ENCODE measurements at regions not wholly inside any gene's neighbourhood (a gene's known extent, or its start where the extent isn't known, plus 50 kb on each side); places are given as distances from the start of the nearest gene placed in this dataset.

DNA sequence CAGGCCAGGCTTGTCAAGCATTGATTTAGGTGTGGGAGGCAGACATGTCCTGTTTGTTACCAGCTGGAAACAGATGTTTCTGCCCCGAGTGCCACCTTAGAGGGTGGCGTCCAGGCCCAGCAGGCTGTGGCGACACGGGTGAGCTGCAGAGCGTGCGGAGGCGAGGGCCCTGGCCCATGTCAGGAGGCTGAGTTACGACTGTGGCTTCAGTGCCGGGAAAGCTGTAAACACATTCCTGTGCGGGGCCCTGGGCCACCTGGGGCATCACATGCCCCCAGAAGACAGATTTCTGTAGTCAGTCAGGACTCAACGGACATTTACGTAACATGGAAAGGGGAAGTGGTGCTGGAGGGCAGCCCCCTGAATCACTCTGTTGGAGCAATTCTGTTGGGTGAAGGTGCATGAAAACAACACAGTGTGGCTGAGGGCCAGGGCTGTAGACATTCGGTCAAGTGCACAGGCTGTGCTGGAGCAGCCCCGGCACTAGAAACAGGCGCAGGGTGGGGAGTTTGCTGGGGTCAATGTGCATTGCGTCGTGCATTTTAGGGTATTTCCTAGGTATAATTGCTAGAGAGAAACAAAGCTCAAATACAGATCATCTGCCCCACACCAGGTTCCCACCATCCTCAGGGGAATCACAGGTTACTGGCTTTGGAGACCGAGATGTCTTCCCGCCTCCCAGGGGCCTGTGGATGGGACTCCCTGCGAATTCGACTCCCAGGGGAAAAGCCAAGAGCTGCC, 291.8 kb downstream of the TMEM121 start:
- no peak for DNase-seq
- TF ChIP-seq, protein P1, sequence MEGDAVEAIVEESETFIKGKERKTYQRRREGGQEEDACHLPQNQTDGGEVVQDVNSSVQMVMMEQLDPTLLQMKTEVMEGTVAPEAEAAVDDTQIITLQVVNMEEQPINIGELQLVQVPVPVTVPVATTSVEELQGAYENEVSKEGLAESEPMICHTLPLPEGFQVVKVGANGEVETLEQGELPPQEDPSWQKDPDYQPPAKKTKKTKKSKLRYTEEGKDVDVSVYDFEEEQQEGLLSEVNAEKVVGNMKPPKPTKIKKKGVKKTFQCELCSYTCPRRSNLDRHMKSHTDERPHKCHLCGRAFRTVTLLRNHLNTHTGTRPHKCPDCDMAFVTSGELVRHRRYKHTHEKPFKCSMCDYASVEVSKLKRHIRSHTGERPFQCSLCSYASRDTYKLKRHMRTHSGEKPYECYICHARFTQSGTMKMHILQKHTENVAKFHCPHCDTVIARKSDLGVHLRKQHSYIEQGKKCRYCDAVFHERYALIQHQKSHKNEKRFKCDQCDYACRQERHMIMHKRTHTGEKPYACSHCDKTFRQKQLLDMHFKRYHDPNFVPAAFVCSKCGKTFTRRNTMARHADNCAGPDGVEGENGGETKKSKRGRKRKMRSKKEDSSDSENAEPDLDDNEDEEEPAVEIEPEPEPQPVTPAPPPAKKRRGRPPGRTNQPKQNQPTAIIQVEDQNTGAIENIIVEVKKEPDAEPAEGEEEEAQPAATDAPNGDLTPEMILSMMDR (IDR thresholded peaks at IDR 0.05) = no peak
- CTCF ChIA-PET = no interaction called here
- Mint-ChIP-seq H3K9me3 (no peaks in the 10 kb centered on the region), H3K27me3 (peaks cover 14% of the 10 kb centered on the region), H3K27ac (no peak overlapping the region), H3K4me1 (ENCODE audit: low read depth) (no peaks in the 10 kb centered on the region), H3K4me3 (no peak overlapping the region), H3K36me3 (ENCODE audit: low read depth) (no peaks in the 10 kb centered on the region)
- no peak for ATAC-seq
- POLR2A ChIA-PET = no interaction called here
- intact Hi-C loops (cut with micrococcal nuclease) = no loop called here

- TF ChIP-seq, protein P1 (IDR thresholded peaks at IDR 0.05) = no peak
- Mint-ChIP-seq H3K27me3 (peaks cover 14% of the 10 kb centered on the region), H3K4me1 (ENCODE audit: low read depth) (no peaks in the 10 kb centered on the region), H3K4me3 (no peak overlapping the region), H3K36me3 (ENCODE audit: low read depth) (no peaks in the 10 kb centered on the region), H3K9me3 (no peaks in the 10 kb centered on the region), H3K27ac (no peak overlapping the region)
- intact Hi-C loops (cut with micrococcal nuclease) = no loop called here
- POLR2A ChIA-PET = no interaction called here
- no peak for ATAC-seq
- DNase-seq = no peak
- CTCF ChIA-PET = no interaction called here
These were observed 292.3 kb downstream of the TMEM121 start for GRCh38 chr14:105818712-105819005.

DNA sequence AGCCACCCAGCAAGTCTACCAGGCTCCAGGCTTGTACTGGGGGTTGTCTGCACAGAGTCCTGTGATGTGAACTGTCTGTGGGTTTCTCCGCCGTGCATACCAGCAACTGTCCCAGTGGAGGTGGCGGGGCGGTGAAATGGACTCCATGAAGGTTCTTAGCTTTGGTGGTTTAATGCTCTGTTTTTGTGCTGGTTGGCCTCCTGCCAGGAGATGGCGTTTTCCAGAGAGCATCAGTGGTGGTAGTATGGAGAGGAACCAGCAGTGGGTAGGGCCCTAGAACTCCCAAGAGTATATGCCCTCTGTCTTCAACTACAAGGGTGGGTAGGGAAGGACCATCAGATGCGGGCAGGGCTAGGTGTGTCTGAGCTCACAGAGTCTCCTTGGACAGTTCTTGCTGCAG, 303.8 kb downstream of the TMEM121 start:
- TF ChIP-seq, protein P1 (IDR thresholded peaks at IDR 0.05) = no peak
- no peak overlapping the region for H3K4me3 Mint-ChIP-seq
- no peaks in the 10 kb centered on the region for H3K36me3 Mint-ChIP-seq (ENCODE audit: low read depth)
- H3K27me3 Mint-ChIP-seq = no peaks in the 10 kb centered on the region
- POLR2A ChIA-PET = interaction anchor here (0.9 kb wide), 1 partner anchor 16 kb away, joined by 3 read pairs; no protein-coding TSS in a partner anchor
- CTCF ChIA-PET = interaction anchor here (0.7 to 1.3 kb wide), 2 partner anchors 18 to 198 kb away, joined by 3 read pairs; no protein-coding TSS in a partner anchor
- intact Hi-C loops (cut with micrococcal nuclease) = no loop called here
- no peak overlapping the region for H3K27ac Mint-ChIP-seq
- no peaks in the 10 kb centered on the region for H3K9me3 Mint-ChIP-seq
- DNase-seq (no peak), ATAC-seq (no peak)
- no peaks in the 10 kb centered on the region for H3K4me1 Mint-ChIP-seq (ENCODE audit: low read depth)

DNA sequence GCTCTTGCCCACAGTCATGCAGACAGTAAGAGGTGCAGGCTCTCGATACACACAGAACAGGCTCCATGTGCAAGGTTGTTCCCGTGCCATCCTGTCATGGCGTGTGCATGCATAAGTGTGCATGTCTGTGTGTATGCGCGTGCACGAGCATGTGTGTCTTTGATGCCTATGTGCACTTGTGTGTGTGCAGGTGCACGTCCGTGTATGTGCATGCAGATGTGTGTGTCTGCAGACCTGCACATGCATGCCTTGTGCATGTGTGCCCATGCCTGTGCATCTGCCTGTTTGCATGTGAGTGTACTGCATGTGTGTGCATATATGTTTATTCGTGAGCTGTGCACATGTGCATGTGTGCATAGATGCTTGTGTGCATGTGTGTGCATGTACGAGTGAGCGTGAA, 309.8 kb downstream of the TMEM121 start:
- H3K27ac Mint-ChIP-seq = no peak overlapping the region
- H3K4me3 Mint-ChIP-seq = no peak overlapping the region
- DNase-seq (no peak), ATAC-seq (no peak)
- H3K4me1 Mint-ChIP-seq (ENCODE audit: low read depth) = no peaks in the 10 kb centered on the region
- H3K27me3 Mint-ChIP-seq = no peaks in the 10 kb centered on the region
- intact Hi-C loops (cut with micrococcal nuclease) = no loop called here
- no peaks in the 10 kb centered on the region for H3K9me3 Mint-ChIP-seq
- ChIA-PET CTCF (interaction anchor here (0.6 kb wide), 1 partner anchor 580 kb away, joined by 3 read pairs; no protein-coding TSS in a partner anchor), POLR2A (no interaction called here)
- TF ChIP-seq, protein P1 (IDR thresholded peaks at IDR 0.05) = no peak
- H3K36me3 Mint-ChIP-seq (ENCODE audit: low read depth) = no peaks in the 10 kb centered on the region

DNA sequence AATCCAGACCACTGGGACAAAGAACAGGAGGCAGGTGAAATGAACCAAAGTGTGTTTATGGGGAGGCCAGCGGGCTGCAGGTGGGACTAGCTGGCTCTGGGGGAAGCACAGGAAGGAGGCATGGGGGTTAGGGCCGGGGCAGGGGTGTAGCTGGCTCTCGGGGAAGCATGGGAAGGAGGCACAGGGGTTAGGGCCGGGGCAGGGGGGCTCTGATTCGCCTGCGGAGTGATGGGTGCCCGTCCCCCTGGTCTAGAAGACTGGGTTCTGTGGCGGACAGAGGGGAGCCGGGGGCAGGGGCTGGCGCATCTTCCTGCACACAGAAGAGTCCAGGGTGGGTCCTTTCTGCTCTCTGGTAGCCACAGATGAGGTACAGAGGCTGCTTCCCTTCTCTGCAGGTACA, 310.3 kb downstream of the TMEM121 start:
- ChIA-PET POLR2A (no interaction called here), CTCF (interaction anchor here (0.6 kb wide), 1 partner anchor 579 kb away, joined by 3 read pairs; no protein-coding TSS in a partner anchor)
- Mint-ChIP-seq H3K36me3 (ENCODE audit: low read depth) (no peaks in the 10 kb centered on the region), H3K4me3 (no peak overlapping the region), H3K27me3 (no peaks in the 10 kb centered on the region), H3K27ac (no peak overlapping the region), H3K9me3 (no peaks in the 10 kb centered on the region), H3K4me1 (ENCODE audit: low read depth) (no peaks in the 10 kb centered on the region)
- TF ChIP-seq, protein P1 (IDR thresholded peaks at IDR 0.05) = no peak
- DNase-seq = no peak
- ATAC-seq = no peak
- intact Hi-C loops (cut with micrococcal nuclease) = no loop called here
